GM19328 (cell line): ENCODE measurements at regions not wholly inside any gene's neighbourhood (a gene's known extent, or its start where the extent isn't known, plus 50 kb on each side); places are given as distances from the start of the nearest gene placed in this dataset.
"Not testable (repeated sequence)": the region's sequence is repeated elsewhere in the genome, so short reads cannot be mapped to it uniquely, and the experiment has no call there.

Experiments
- ATAC-seq: cut with Tn5 transposase; IDR thresholded peaks from one replicate; pipeline ENCODE4 v1.9.1; 2021; ENCODE audit warnings: mild to moderate bottlenecking, moderate library complexity; ENCODE audit not compliant: unreplicated experiment

GRCh38 chr9:17888964-17889363, 310.1 kb downstream of the SH3GL2 start:
- ATAC-seq: not testable (repeated sequence)

GRCh38 chr9:17894501-17895160, 315.8 kb downstream of the SH3GL2 start:
- ATAC-seq: no peak

GRCh38 chr9:17900606-17901005, 321.7 kb downstream of the SH3GL2 start:
- ATAC-seq: no peak

GRCh38 chr9:17905366-17905765, 326.5 kb downstream of the SH3GL2 start:
- ATAC-seq: no peak

GRCh38 chr9:17905781-17906175, 326.9 kb downstream of the SH3GL2 start:
- ATAC-seq: no peak

- no peak for ATAC-seq
Measured at GRCh38 chr9:17906176-17906840, 327.4 kb downstream of the SH3GL2 start.

GRCh38 chr9:17906841-17907778, 328.2 kb downstream of the SH3GL2 start:
- no peak for ATAC-seq

GRCh38 chr9:17907779-17908508, 329.1 kb downstream of the SH3GL2 start:
- ATAC-seq: no peak

- ATAC-seq: no peak
Measured at GRCh38 chr9:17926246-17926645, 347.4 kb downstream of the SH3GL2 start.

GRCh38 chr9:17927616-17928015, 348.8 kb downstream of the SH3GL2 start:
- ATAC-seq: no peak

- ATAC-seq: no peak
Measured at GRCh38 chr9:17928228-17928627, 349.4 kb downstream of the SH3GL2 start.

GRCh38 chr9:17928768-17929167, 349.9 kb downstream of the SH3GL2 start:
- ATAC-seq: no peak

- ATAC-seq: no peak
Measured at GRCh38 chr9:17929506-17929905, 350.6 kb downstream of the SH3GL2 start.

GRCh38 chr9:17930071-17930470, 351.2 kb downstream of the SH3GL2 start:
- no peak for ATAC-seq

GRCh38 chr9:17936365-17936764, 357.5 kb downstream of the SH3GL2 start:
- no peak for ATAC-seq

GRCh38 chr9:17938035-17938655, 359.3 kb downstream of the SH3GL2 start:
- no peak for ATAC-seq

GRCh38 chr9:17942498-17942897, 363.6 kb downstream of the SH3GL2 start:
- ATAC-seq: no peak

GRCh38 chr9:17955409-17955808, 376.5 kb downstream of the SH3GL2 start:
- ATAC-seq: no peak

GRCh38 chr9:17958363-17958762, 379.5 kb downstream of the SH3GL2 start:
- no peak for ATAC-seq

- ATAC-seq: no peak
Measured at GRCh38 chr9:17962747-17963146, 383.9 kb downstream of the SH3GL2 start.
